ENCODE measurements at regions not wholly inside any gene's neighbourhood (a gene's known extent, or its start where the extent isn't known, plus 50 kb on each side); places are given as distances from the start of the nearest gene placed in this dataset.

DNA sequence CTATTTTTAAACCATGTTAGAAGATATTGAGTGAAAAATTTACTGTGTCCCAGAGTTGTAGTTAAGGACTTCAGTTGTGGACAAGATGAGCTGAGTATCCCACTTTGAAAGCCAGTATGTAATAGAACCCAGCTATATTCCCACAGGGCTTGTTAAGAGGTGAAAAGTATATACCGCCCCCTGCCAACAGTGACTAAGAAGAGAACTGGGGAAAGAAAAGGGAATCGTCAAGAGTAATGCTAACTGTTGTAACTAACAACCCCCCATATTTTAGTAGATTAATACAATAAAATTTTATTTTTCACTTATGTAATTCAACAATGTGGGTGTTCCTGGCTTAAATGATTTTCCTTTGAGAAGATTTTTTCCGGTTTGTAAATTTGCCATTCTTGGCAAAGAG, 250.4 kb upstream of the GIMD1 start:
- Histone ChIP-seq H3K36me3 (ENCODE audit: insufficient read depth) (no peaks in the 10 kb centered on the region), H3K27ac (ENCODE audit: low read depth) (no peak overlapping the region), H3K4me3 (ENCODE audit: low read depth, low read length) (no peak overlapping the region), H3K4me1 (ENCODE audit: insufficient read depth) (no peaks in the 10 kb centered on the region)
- no peak for DNase-seq (ENCODE audit: extremely low spot score)
- WGBS = 61% methylated on average over 3 of the region's 3 CpGs

- Histone ChIP-seq H3K4me1 (ENCODE audit: insufficient read depth) (no peaks in the 10 kb centered on the region), H3K27ac (ENCODE audit: low read depth) (no peak overlapping the region), H3K4me3 (ENCODE audit: low read depth, low read length) (no peak overlapping the region), H3K36me3 (ENCODE audit: insufficient read depth) (no peaks in the 10 kb centered on the region)
- 60% methylated on average over 2 of the region's 2 CpGs for WGBS
- no peak for DNase-seq (ENCODE audit: extremely low spot score)
These were observed 247.4 kb upstream of the GIMD1 start for GRCh38 chr4:106615961-106616360.

GRCh38 chr4:106615410-106615945, 246.9 kb upstream of the GIMD1 start:
- WGBS = 66% methylated on average over 4 of the region's 4 CpGs
- Histone ChIP-seq H3K4me1 (ENCODE audit: insufficient read depth) (no peaks in the 10 kb centered on the region), H3K4me3 (ENCODE audit: low read depth, low read length) (no peak overlapping the region), H3K36me3 (ENCODE audit: insufficient read depth) (no peaks in the 10 kb centered on the region), H3K27ac (ENCODE audit: low read depth) (no peak overlapping the region)
- no peak for DNase-seq (ENCODE audit: extremely low spot score)

- Histone ChIP-seq H3K27ac (ENCODE audit: low read depth) (no peak overlapping the region), H3K36me3 (ENCODE audit: insufficient read depth) (no peaks in the 10 kb centered on the region), H3K4me3 (ENCODE audit: low read depth, low read length) (no peak overlapping the region), H3K4me1 (ENCODE audit: insufficient read depth) (no peaks in the 10 kb centered on the region)
- WGBS = 28% methylated on average over 4 of the region's 4 CpGs
- no peak for DNase-seq (ENCODE audit: extremely low spot score)
These were observed 245.9 kb upstream of the GIMD1 start for GRCh38 chr4:106614441-106614840.

DNA sequence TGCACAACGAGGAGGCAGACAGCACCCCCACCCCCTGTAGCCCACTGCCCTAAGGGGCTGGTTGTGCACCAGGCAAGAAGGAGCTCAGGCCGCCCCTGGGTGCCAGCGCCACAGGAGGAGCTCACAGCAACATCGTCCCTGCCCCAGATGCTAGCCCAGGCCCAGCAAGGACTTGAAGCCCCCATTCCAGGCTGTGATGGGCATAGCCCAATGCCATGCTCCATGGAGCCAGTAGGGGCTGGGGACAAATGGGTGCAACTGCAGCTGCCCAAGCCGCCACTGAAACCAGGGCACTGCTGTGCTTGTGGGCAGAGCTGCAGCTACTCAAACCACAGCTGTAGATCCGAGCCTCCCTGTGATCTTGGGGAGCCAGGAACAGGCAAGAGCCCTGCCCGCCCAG, 241.3 kb upstream of the GIMD1 start:
- no peak overlapping the region for H3K27ac ChIP-seq (ENCODE audit: low read depth)
- no peaks in the 10 kb centered on the region for H3K36me3 ChIP-seq (ENCODE audit: insufficient read depth)
- no peak for DNase-seq (ENCODE audit: extremely low spot score)
- no peaks in the 10 kb centered on the region for H3K4me1 ChIP-seq (ENCODE audit: insufficient read depth)
- no peak overlapping the region for H3K4me3 ChIP-seq (ENCODE audit: low read depth, low read length)
- 91% methylated on average over 7 of the region's 7 CpGs for WGBS

GRCh38 chr4:106607558-106607957, 239.0 kb upstream of the GIMD1 start:
- DNase-seq (ENCODE audit: extremely low spot score) = no peak
- Histone ChIP-seq H3K36me3 (ENCODE audit: insufficient read depth) (no peaks in the 10 kb centered on the region), H3K27ac (ENCODE audit: low read depth) (no peak overlapping the region), H3K4me3 (ENCODE audit: low read depth, low read length) (no peak overlapping the region), H3K4me1 (ENCODE audit: insufficient read depth) (no peaks in the 10 kb centered on the region)
- 83% methylated on average over 2 of the region's 2 CpGs for WGBS

DNA sequence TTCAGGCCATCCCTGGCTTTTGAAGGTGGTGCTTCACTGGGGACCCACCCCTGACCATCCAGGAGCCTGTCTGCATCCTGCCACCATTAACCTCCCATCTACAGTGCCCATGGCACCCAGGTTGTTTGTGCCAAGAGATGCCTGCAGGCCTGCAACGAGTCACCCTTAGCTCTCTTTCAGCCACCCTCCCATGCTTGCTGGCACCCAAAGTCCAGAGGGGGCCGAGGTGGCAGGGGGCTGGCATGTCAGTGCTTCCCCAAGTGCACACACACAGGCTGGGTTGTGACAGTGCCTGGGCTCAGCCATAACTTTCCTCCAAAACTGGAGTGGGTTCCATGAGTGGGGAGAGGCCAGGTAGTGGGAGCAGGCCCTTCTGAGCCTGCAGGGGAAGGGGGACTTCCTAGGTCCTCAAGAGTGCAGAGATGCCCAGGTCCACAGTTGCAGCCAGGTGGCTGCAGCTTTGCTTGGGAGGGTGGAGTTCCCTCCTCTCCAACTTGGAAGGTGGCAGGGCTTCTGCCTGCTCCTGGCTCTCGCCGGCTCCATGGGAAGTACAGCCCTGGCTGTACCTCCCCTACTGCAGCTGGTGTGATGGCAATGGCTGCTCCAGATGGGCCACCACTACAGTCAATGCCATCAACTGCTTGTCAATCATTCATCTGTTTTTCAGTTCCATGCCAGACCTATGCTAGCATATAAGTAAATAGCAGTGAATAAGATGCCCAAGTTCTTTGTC, 235.9 kb upstream of the GIMD1 start:
- WGBS = 89% methylated on average over 4 of the region's 4 CpGs
- H3K4me3 ChIP-seq (ENCODE audit: low read depth, low read length) = no peak overlapping the region
- no peaks in the 10 kb centered on the region for H3K36me3 ChIP-seq (ENCODE audit: insufficient read depth)
- no peaks in the 10 kb centered on the region for H3K4me1 ChIP-seq (ENCODE audit: insufficient read depth)
- no peak overlapping the region for H3K27ac ChIP-seq (ENCODE audit: low read depth)
- no peak for DNase-seq (ENCODE audit: extremely low spot score)

DNA sequence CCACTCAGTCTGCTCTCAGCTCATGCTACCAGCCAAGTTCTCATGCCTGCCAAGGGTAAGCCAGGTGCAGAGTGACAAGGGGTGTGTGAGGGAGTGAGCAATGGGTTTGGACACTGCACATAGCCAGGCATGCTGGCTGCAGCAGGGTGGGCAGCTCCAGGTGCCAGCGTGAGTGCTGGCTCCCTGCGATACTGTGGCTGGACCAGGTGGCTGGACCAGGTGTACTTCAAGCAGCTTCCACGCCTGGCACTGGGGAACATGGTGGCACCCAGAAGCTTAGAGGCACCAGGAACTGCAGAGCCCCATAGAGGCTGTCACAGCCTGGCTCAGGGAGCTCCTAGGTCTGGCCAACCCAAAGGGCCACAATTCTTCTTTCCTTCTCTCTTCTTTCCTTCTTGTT, 234.9 kb upstream of the GIMD1 start:
- no peak overlapping the region for H3K4me3 ChIP-seq (ENCODE audit: low read depth, low read length)
- WGBS = 96% methylated on average over 3 of the region's 3 CpGs
- DNase-seq (ENCODE audit: extremely low spot score) = no peak
- H3K27ac ChIP-seq (ENCODE audit: low read depth) = no peak overlapping the region
- no peaks in the 10 kb centered on the region for H3K4me1 ChIP-seq (ENCODE audit: insufficient read depth)
- no peaks in the 10 kb centered on the region for H3K36me3 ChIP-seq (ENCODE audit: insufficient read depth)

GRCh38 chr4:106602711-106603110, 234.1 kb upstream of the GIMD1 start:
- Histone ChIP-seq H3K27ac (ENCODE audit: low read depth) (no peak overlapping the region), H3K4me3 (ENCODE audit: low read depth, low read length) (no peak overlapping the region), H3K4me1 (ENCODE audit: insufficient read depth) (no peaks in the 10 kb centered on the region), H3K36me3 (ENCODE audit: insufficient read depth) (no peaks in the 10 kb centered on the region)
- DNase-seq (ENCODE audit: extremely low spot score) = peak; percentile 43
- 81% methylated on average over 2 of the region's 2 CpGs for WGBS

DNA sequence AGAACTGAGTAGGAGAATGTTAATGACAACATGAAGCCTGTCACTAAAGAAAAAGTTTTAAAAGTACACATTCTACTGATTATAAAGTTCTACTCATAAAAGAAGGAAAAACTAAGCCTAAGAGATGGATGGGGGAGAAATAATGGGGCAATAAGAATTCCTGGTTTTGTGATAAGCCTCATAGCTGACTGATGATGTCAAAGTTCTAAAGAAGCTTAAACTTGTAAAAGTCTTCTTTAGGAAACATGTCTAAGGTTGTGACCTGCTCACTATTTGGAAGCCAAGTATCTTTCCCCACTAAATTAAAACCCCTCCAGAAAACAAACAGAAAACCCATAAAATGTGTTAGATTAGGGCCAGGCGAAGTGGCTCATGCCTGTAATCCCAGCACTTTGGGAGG, 232.9 kb upstream of the GIMD1 start:
- Histone ChIP-seq H3K27ac (ENCODE audit: low read depth) (no peak overlapping the region), H3K36me3 (ENCODE audit: insufficient read depth) (no peaks in the 10 kb centered on the region), H3K4me3 (ENCODE audit: low read depth, low read length) (no peak overlapping the region), H3K4me1 (ENCODE audit: insufficient read depth) (no peaks in the 10 kb centered on the region)
- DNase-seq (ENCODE audit: extremely low spot score) = no peak
- WGBS = 46% methylated on average over 1 of the region's 1 CpG

DNA sequence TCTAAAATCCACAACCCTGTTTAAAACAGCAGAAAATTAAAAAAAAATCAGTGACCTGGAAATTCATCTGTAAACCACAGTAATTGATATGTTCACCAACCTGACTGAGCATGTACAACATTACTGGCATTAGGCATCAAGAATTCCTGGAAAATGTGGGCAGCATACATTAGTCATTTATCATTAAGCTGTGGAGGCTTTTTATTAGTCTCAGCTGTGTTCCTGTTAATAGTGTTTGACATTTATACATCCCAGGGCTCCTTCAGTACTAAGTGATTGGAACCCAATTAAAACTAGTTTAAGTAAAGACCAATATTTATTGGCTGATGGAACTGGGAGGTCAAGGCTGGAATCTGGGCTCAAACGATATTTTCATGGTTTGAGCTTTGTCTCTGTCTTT, 227.3 kb upstream of the GIMD1 start:
- Histone ChIP-seq H3K27ac (ENCODE audit: low read depth) (no peak overlapping the region), H3K4me1 (ENCODE audit: insufficient read depth) (no peaks in the 10 kb centered on the region), H3K4me3 (ENCODE audit: low read depth, low read length) (no peak overlapping the region), H3K36me3 (ENCODE audit: insufficient read depth) (no peaks in the 10 kb centered on the region)
- DNase-seq (ENCODE audit: extremely low spot score) = no peak
- WGBS = 31% methylated on average over 1 of the region's 1 CpG

DNA sequence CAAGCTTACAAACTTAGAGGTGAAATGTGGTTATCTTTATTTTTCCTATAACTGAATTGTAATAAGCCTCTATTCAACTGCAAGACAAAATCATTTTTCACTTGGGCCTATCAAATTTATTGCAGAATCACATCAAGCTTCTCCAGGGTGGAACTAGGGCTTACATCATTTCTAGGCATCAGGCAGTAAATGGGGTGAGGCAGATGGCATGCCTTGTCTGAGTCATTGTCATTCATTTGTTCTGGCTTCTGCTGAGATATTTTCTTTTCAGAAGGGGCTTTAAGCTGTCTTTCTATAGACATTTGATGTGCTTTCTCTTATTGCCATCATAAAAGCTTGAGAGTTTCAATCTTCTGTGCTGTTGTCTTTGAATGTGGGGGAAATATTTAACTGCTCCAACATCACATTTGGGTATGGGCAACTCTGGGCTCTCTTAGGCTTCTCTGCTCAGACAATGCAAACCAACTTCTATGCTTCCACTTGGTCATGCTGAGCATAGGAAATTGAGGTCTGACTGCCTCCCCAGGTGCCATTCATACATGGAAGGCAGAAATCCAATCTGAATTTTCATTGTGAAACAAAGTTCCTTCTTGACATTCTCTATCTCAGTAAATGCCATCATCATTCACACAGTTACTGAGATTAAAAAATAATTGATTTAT, 225.8 kb upstream of the GIMD1 start:
- DNase-seq (ENCODE audit: extremely low spot score) = no peak
- no peaks in the 10 kb centered on the region for H3K36me3 ChIP-seq (ENCODE audit: insufficient read depth)
- H3K27ac ChIP-seq (ENCODE audit: low read depth) = no peak overlapping the region
- H3K4me3 ChIP-seq (ENCODE audit: low read depth, low read length) = no peak overlapping the region
- no peaks in the 10 kb centered on the region for H3K4me1 ChIP-seq (ENCODE audit: insufficient read depth)

DNA sequence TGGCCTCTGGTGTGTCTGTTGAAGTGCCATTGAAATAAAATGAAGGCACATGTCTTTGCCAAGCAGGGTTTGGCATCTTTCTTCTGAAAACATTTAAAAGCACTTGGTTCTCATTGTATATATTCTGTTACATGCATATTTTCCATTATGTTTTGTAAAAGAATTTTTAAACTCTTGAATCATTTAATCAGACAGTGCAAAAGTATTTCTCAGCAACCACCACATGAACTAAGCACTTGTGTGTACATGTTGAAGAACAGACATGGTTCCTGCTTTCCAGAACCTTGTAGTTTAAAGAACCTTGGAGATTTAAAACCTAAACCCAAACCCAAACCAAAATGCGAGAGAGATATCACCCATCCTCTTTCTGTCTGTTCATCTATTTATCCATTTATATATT, 220.3 kb upstream of the GIMD1 start:
- no peak for DNase-seq (ENCODE audit: extremely low spot score)
- WGBS = 89% methylated on average over 1 of the region's 1 CpG
- Histone ChIP-seq H3K4me1 (ENCODE audit: insufficient read depth) (no peaks in the 10 kb centered on the region), H3K4me3 (ENCODE audit: low read depth, low read length) (no peak overlapping the region), H3K36me3 (ENCODE audit: insufficient read depth) (no peaks in the 10 kb centered on the region), H3K27ac (ENCODE audit: low read depth) (no peak overlapping the region)

DNA sequence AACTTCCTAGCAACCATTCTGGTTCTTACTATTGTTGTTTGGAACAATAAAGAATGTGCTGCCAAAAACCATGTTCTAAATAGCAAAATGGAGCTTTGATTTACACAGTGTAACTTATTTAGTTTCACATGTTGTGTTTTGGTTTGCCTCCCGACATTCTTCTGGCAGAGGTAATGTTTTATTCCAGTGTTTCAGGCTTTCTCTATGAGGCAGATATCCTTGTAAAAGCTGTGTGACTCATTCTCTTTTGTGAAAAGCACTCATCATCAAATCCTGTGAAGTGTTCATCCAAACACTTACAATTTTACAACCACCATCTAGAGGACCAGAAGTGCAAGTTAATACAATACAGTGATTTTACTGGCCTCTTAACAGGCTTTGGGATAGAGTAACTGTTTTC, 219.0 kb upstream of the GIMD1 start:
- H3K4me1 ChIP-seq (ENCODE audit: insufficient read depth) = no peaks in the 10 kb centered on the region
- H3K4me3 ChIP-seq (ENCODE audit: low read depth, low read length) = no peak overlapping the region
- 25% methylated on average over 1 of the region's 1 CpG for WGBS
- peak; percentile 64 for DNase-seq (ENCODE audit: extremely low spot score)
- H3K27ac ChIP-seq (ENCODE audit: low read depth) = no peak overlapping the region
- H3K36me3 ChIP-seq (ENCODE audit: insufficient read depth) = no peaks in the 10 kb centered on the region

Measured in urinary bladder (tissue), 3 donors.